Neuronal stem cell (in vitro differentiated cells): ENCODE measurements at regions not wholly inside any gene's neighbourhood (a gene's known extent, or its start where the extent isn't known, plus 50 kb on each side); places are given as distances from the start of the nearest gene placed in this dataset.
"Not testable (repeated sequence)": the region's sequence is repeated elsewhere in the genome, so short reads cannot be mapped to it uniquely, and the experiment has no call there.

Source experiments
- DNase-seq: peaks from one replicate; pipeline ENCODE4 v3.0.0-alpha.2; 2013; ENCODE audit warnings: low spot score
- H2AFZ ChIP-seq: one replicate; pipeline ENCODE4 v1.6.1; 2013; ENCODE audit warnings: mild to moderate bottlenecking, low read length, inconsistent platforms
- H2AK5ac ChIP-seq: 2 replicates; pipeline ENCODE4 v1.6.1; 2013; ENCODE audit warnings: low read depth, mild to moderate bottlenecking, inconsistent platforms, low read length, moderate library complexity, mixed read lengths
- H2BK120ac ChIP-seq: 2 replicates; pipeline ENCODE4 v1.6.1; 2013; ENCODE audit warnings: low read depth, mild to moderate bottlenecking, inconsistent platforms, low read length, moderate library complexity, mixed read lengths
- H2BK12ac ChIP-seq: one replicate; pipeline ENCODE4 v1.6.1; 2013; ENCODE audit warnings: low read length, inconsistent platforms
- H2BK15ac ChIP-seq: 2 replicates; pipeline ENCODE4 v1.6.1; 2013; ENCODE audit warnings: mild to moderate bottlenecking, low read length, inconsistent platforms, mixed read lengths
- H2BK5ac ChIP-seq: one replicate; pipeline ENCODE4 v1.6.1; 2013; ENCODE audit warnings: inconsistent platforms, mild to moderate bottlenecking, low read length, moderate library complexity
- H3K14ac ChIP-seq: one replicate; pipeline ENCODE4 v1.6.1; 2013; ENCODE audit warnings: low read length, inconsistent platforms
- H3K18ac ChIP-seq: 2 replicates; pipeline ENCODE4 v1.6.1; 2013; ENCODE audit warnings: low read length, inconsistent platforms
- H3K23ac ChIP-seq: 2 replicates; pipeline ENCODE4 v1.6.1; 2013; ENCODE audit warnings: low read depth, mild to moderate bottlenecking, mixed read lengths, low read length, inconsistent platforms; ENCODE audit not compliant: poor library complexity
- H3K27ac ChIP-seq: replicated peaks from 3 replicates; pipeline ENCODE4 v1.5.1; 2013; ENCODE audit warnings: low read length, inconsistent platforms
- H3K27me3 ChIP-seq, 3 experiments: 2 replicates each; pipeline ENCODE4 v1.6.1; 2013; ENCODE audit warnings: low read length in 3 of 3, mild to moderate bottlenecking in 2 of 3, inconsistent platforms in 1 of 3, low read depth in 1 of 3, mixed read lengths in 1 of 3, moderate library complexity in 1 of 3; ENCODE audit not compliant: control insufficient read depth in 3 of 3, insufficient read depth in 3 of 3
- H3K36me3 ChIP-seq, 2 donors: replicated peaks in 1 of 2; 2 replicates each; pipeline ENCODE4 v1.6.1; 2013; ENCODE audit warnings: low read length in 2 of 2; ENCODE audit not compliant: control insufficient read depth in 2 of 2, insufficient read depth in 2 of 2
- H3K4ac ChIP-seq: 2 replicates; pipeline ENCODE4 v1.6.1; 2013; ENCODE audit warnings: inconsistent platforms, mild to moderate bottlenecking, low read length, moderate library complexity
- H3K4me1 ChIP-seq, 2 donors: 1 replicate in 1 of 2; 2 replicates in 1 of 2; pipeline ENCODE4 v1.6.1; 2013; ENCODE audit warnings: low read length in 2 of 2, low read depth in 1 of 2; ENCODE audit not compliant: control insufficient read depth in 2 of 2, insufficient read depth in 1 of 2
- H3K4me2 ChIP-seq: one replicate; pipeline ENCODE4 v1.6.1; 2013; ENCODE audit warnings: mild to moderate bottlenecking, low read length, inconsistent platforms; ENCODE audit not compliant: insufficient read depth, poor library complexity, severe bottlenecking
- H3K4me3 ChIP-seq, 2 donors: 2 replicates each; pipeline ENCODE4 v1.5.1; 2013; ENCODE audit warnings: low read length in 2 of 2, mild to moderate bottlenecking in 2 of 2, inconsistent platforms in 1 of 2, moderate library complexity in 1 of 2
- H3K79me1 ChIP-seq: one replicate; pipeline ENCODE4 v1.6.1; 2013; ENCODE audit warnings: low read depth, mild to moderate bottlenecking, inconsistent platforms, low read length, moderate library complexity
- H3K9ac ChIP-seq: one replicate; pipeline ENCODE4 v1.6.1; 2013; ENCODE audit warnings: mild to moderate bottlenecking, low read depth, low read length, inconsistent platforms; ENCODE audit not compliant: poor library complexity
- H3K9me3 ChIP-seq, 2 donors: replicated peaks in 1 of 2; 2 replicates each; pipeline versions ENCODE3 to v1.6.1; 2013; ENCODE audit warnings: low read length in 2 of 2, mild to moderate bottlenecking in 2 of 2, inconsistent platforms in 1 of 2, low read depth in 1 of 2, mixed read lengths in 1 of 2, moderate library complexity in 1 of 2; ENCODE audit not compliant: control insufficient read depth in 2 of 2, insufficient read depth in 1 of 2
- H4K8ac ChIP-seq: one replicate; pipeline ENCODE4 v1.6.1; 2013; ENCODE audit warnings: low read depth, mild to moderate bottlenecking, inconsistent platforms, low read length, moderate library complexity
- H4K91ac ChIP-seq: one replicate; pipeline ENCODE4 v1.6.1; 2013; ENCODE audit warnings: low read length, low read depth, mild to moderate bottlenecking, inconsistent platforms; ENCODE audit not compliant: poor library complexity
- WGBS, 2 donors: extraction: QIAGEN DNeasy Blood & Tissue Kit; methylation state at CpG; one replicate each; pipeline ENCODE4 v1.1.7; 2013; ENCODE audit warnings: missing lambda C conversion rate in 2 of 2, mixed read lengths in 1 of 2; ENCODE audit not compliant: insufficient read length in 2 of 2, insufficient replicate concordance in 1 of 2; ENCODE audit errors: extremely low coverage in 2 of 2; 5-methylcytosine and 5-hydroxymethylcytosine counted together

GRCh38 chr3:63719796-63720445 lies 67.4 kb downstream of the SNTN start:
- H2BK120ac ChIP-seq: no peak overlapping the region
- no peaks in the 10 kb centered on the region for H3K9me3 ChIP-seq
- H2BK12ac ChIP-seq: no peak overlapping the region
- H3K18ac ChIP-seq: no peak overlapping the region
- H3K36me3 ChIP-seq: no peaks in the 10 kb centered on the region
- H2BK15ac ChIP-seq: no peak overlapping the region
- no CpG with 5 or more reads among the region's 5 CpGs for WGBS, 2 donors
- no peak overlapping the region for H2AFZ ChIP-seq
- H3K27ac ChIP-seq: no peak overlapping the region
- no peak overlapping the region for H4K91ac ChIP-seq
- H2AK5ac ChIP-seq: no peak overlapping the region
- H3K4ac ChIP-seq: no peak overlapping the region
- H3K4me3 ChIP-seq: no peak overlapping the region
- no peak for DNase-seq
- no peak overlapping the region for H4K8ac ChIP-seq
- H2BK5ac ChIP-seq: no peak overlapping the region
- no peak overlapping the region for H3K14ac ChIP-seq
- no peak overlapping the region for H3K23ac ChIP-seq
- peaks cover 0 to 1% of the 10 kb centered on the region in 2 donors for H3K4me1 ChIP-seq
- no peak overlapping the region for H3K9ac ChIP-seq
- H3K4me2 ChIP-seq: no peak overlapping the region
- no peaks in the 10 kb centered on the region for H3K27me3 ChIP-seq
- no peaks in the 10 kb centered on the region for H3K79me1 ChIP-seq

GRCh38 chr3:63720951-63721350 lies 68.5 kb downstream of the SNTN start:
- WGBS, 2 donors: no CpG with 5 or more reads among the region's 1 CpG
- H2AFZ ChIP-seq, H3K4me1 ChIP-seq: not testable (repeated sequence)

GRCh38 chr3:63724987-63725386 lies 72.5 kb downstream of the SNTN start:
- Histone ChIP-seq H3K14ac (no peak overlapping the region), H2BK12ac (no peak overlapping the region), H3K27me3 (no peaks in the 10 kb centered on the region), H3K27ac (no peak overlapping the region), H3K4ac (no peak overlapping the region), H2BK120ac (no peak overlapping the region), H3K9ac (no peak overlapping the region), H3K9me3 (no peaks in the 10 kb centered on the region), H3K4me1 (peaks cover 0 to 4% of the 10 kb centered on the region in 2 donors), H3K4me2 (no peak overlapping the region), H3K18ac (no peak overlapping the region), H3K36me3 (no peaks in the 10 kb centered on the region), H2AFZ (no peak overlapping the region), H2AK5ac (no peak overlapping the region), H3K23ac (no peak overlapping the region), H2BK5ac (no peak overlapping the region), H4K91ac (no peak overlapping the region), H4K8ac (no peak overlapping the region), H3K4me3 (no peak overlapping the region), H3K79me1 (no peaks in the 10 kb centered on the region), H2BK15ac (no peak overlapping the region)
- WGBS, 2 donors: no CpG with 5 or more reads among the region's 3 CpGs
- no peak for DNase-seq

More at GRCh38 chr3:63720951-63721350, 68.5 kb downstream of the SNTN start:
- not testable (repeated sequence) for H3K14ac ChIP-seq, H3K9ac ChIP-seq, H2BK12ac ChIP-seq, H2BK15ac ChIP-seq, H2BK5ac ChIP-seq, H3K4me3 ChIP-seq, H3K4ac ChIP-seq, H3K9me3 ChIP-seq, H3K23ac ChIP-seq, H4K91ac ChIP-seq, H3K18ac ChIP-seq, H2AK5ac ChIP-seq, H3K79me1 ChIP-seq, H4K8ac ChIP-seq, H3K27ac ChIP-seq, H3K4me2 ChIP-seq, H2BK120ac ChIP-seq, H3K27me3 ChIP-seq, H3K36me3 ChIP-seq, DNase-seq

GRCh38 chr3:63726656-63727055 lies 74.2 kb downstream of the SNTN start:
- Histone ChIP-seq H2AFZ (no peak overlapping the region), H3K4me3 (no peak overlapping the region), H3K14ac (no peak overlapping the region), H3K9ac (no peak overlapping the region), H4K91ac (no peak overlapping the region), H4K8ac (no peak overlapping the region), H2BK120ac (no peak overlapping the region), H2AK5ac (no peak overlapping the region), H3K4ac (no peak overlapping the region), H3K18ac (no peak overlapping the region), H3K23ac (no peak overlapping the region), H3K27ac (no peak overlapping the region), H3K4me1 (peaks cover 0 to 4% of the 10 kb centered on the region in 2 donors), H3K27me3 (no peaks in the 10 kb centered on the region), H3K4me2 (no peak overlapping the region), H3K79me1 (no peaks in the 10 kb centered on the region), H3K9me3 (no peaks in the 10 kb centered on the region), H3K36me3 (no peaks in the 10 kb centered on the region), H2BK5ac (no peak overlapping the region), H2BK15ac (no peak overlapping the region), H2BK12ac (no peak overlapping the region)
- no peak for DNase-seq
- no CpG with 5 or more reads among the region's 4 CpGs for WGBS, 2 donors
